Right lobe of liver (tissue), 6 donors: ENCODE measurements at regions not wholly inside any gene's neighbourhood (a gene's known extent, or its start where the extent isn't known, plus 50 kb on each side); places are given as distances from the start of the nearest gene placed in this dataset.
"Not testable (repeated sequence)": the region's sequence is repeated elsewhere in the genome, so short reads cannot be mapped to it uniquely, and the experiment has no call there.

Experiments
- ATAC-seq, 4 donors: fragments of 200-7000 bp; cut with Tn5 transposase; one replicate each; pipeline ENCODE4 v1.9.1; 2020; ENCODE audit warnings: mild to moderate bottlenecking in 4 of 4, moderate library complexity in 4 of 4
- DNase-seq, 3 donors: peaks; one replicate each; pipeline ENCODE4 v3.0.0-alpha.2; 2020
- H3K27ac ChIP-seq, 3 donors: fragments of 200-600 bp; one replicate each; pipeline ENCODE4 v1.8.0; 2022
- H3K27me3 ChIP-seq, 2 donors: fragments of 200-600 bp; one replicate each; pipeline ENCODE4 v1.8.0; 2022
- H3K36me3 ChIP-seq, 4 donors: fragments of 200-600 bp; sonication (generic) in 1 of 4; one replicate each; pipeline versions ENCODE4 v1.5.1 to v1.8.0; 2017 to 2022; ENCODE audit warnings: control low read depth in 1 of 4
- H3K4me1 ChIP-seq, 4 donors: fragments of 200-600 bp; sonication (generic) in 1 of 4; one replicate each; pipeline versions ENCODE4 v1.5.1 to v1.8.0; 2017 to 2022; ENCODE audit warnings: control low read depth in 1 of 4
- H3K4me3 ChIP-seq, 3 donors: fragments of 200-600 bp; one replicate each; pipeline ENCODE4 v1.8.0; 2022
- H3K9me3 ChIP-seq, 4 donors: fragments of 200-600 bp; sonication (generic) in 1 of 4; one replicate each; pipeline versions ENCODE4 v1.5.1 to v1.8.0; 2017 to 2022; ENCODE audit warnings: control low read depth in 1 of 4
- POLR2A ChIP-seq: fragments of 450-650 bp; IDR thresholded peaks from one replicate; pipeline ENCODE4 v1.6.1; 2017; ENCODE audit warnings: antibody characterized with exemption, mild to moderate bottlenecking
- WGBS: methylation state at CpG from one replicate; pipeline ENCODE4 v1.1.6; 2018; ENCODE audit warnings: low coverage, low lambda C conversion rate; ENCODE audit not compliant: insufficient coverage; ENCODE audit errors: missing lambda C conversion rate; 5-methylcytosine and 5-hydroxymethylcytosine counted together
- intact Hi-C, 2 donors: fragments of 100-400 bp; cut with DNase I; formaldehyde crosslinking; loops; one replicate each; pipeline versions ENCODE4 v1.11.2 to v1.14.1; 2022
- TF ChIP-seq, protein P1 (sequence below), 4 donors: fragments of 200-600 bp in 3 of 4; fragments of 450-650 bp in 1 of 4; IDR thresholded peaks; one replicate each; pipeline versions ENCODE4 v1.5.1 to v1.8.0; 2016 to 2022; ENCODE audit warnings: antibody characterized with exemption in 4 of 4, mild to moderate bottlenecking in 2 of 4
- donor health status: DM: no; HTN: yes; CAD: no.
- donor health status: DM: no; HTN: no; CAD: no.
- donor health status: DM: no; HTN: no; CAD: no.
- donor health status: DM: no; HTN: yes; CAD: no.
- donor health status: DM: no; HTN: yes; CAD: no.

DNA sequence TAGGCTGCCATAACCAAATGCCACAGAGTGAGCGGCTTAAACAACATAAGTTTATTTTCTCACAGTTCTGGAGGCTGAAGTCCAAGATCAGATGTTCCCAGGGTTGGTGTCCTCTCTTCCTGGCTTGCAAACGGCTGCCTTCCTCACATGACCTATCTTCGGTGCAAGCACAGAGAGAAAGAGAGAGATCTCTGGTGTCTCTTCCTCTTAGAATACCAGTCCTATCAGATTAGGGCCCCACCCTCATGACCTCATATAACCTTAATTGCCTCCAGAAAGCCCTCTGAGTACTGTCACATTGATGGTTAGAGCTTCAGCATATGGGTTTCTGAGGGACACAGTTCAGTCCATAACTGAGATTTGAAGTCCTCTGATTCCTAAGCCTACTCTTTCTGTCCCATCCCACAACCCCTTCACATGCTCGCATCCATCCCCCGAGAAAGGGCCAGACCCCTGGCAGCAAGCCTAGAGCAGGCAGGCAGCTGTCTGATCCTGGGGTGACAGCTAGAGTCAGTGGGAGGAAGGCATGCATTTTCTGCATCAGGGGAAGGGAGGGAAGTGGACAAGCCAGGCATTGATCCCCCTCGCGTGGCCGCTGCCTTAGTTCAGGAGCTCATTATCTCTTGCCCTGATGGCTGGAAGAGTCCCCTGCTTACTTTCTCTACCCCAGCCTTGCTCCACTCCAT lies 114.1 kb downstream of the FAR1 start:
- DNase-seq = no peak
- ATAC-seq = peak; percentile 20 to 63 (median 36)
- Histone ChIP-seq H3K27me3 (no peaks in the 10 kb centered on the region), H3K36me3 (no peaks in the 10 kb centered on the region), H3K4me3 (no peak overlapping the region), H3K9me3 (no peaks in the 10 kb centered on the region), H3K4me1 (no peaks in the 10 kb centered on the region), H3K27ac (no peak overlapping the region)
- TF ChIP-seq, protein P1, sequence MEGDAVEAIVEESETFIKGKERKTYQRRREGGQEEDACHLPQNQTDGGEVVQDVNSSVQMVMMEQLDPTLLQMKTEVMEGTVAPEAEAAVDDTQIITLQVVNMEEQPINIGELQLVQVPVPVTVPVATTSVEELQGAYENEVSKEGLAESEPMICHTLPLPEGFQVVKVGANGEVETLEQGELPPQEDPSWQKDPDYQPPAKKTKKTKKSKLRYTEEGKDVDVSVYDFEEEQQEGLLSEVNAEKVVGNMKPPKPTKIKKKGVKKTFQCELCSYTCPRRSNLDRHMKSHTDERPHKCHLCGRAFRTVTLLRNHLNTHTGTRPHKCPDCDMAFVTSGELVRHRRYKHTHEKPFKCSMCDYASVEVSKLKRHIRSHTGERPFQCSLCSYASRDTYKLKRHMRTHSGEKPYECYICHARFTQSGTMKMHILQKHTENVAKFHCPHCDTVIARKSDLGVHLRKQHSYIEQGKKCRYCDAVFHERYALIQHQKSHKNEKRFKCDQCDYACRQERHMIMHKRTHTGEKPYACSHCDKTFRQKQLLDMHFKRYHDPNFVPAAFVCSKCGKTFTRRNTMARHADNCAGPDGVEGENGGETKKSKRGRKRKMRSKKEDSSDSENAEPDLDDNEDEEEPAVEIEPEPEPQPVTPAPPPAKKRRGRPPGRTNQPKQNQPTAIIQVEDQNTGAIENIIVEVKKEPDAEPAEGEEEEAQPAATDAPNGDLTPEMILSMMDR (IDR thresholded peaks at IDR 0.05) = no peak
- no peak for TF ChIP-seq POLR2A
- 56% methylated on average over 4 of the region's 8 CpGs for WGBS
- intact Hi-C loops = no loop called here

- TF ChIP-seq POLR2A = no peak
- TF ChIP-seq, protein P1 (IDR thresholded peaks at IDR 0.05) = no peak
- H3K27ac ChIP-seq = no peak overlapping the region
- intact Hi-C loops = no loop called here
- H3K27me3 ChIP-seq = no peaks in the 10 kb centered on the region
- no peak for DNase-seq
- no peaks in the 10 kb centered on the region for H3K36me3 ChIP-seq
- WGBS = 38% methylated on average over 3 of the region's 3 CpGs
- H3K9me3 ChIP-seq = no peaks in the 10 kb centered on the region
- ATAC-seq = no peak
- H3K4me1 ChIP-seq = no peaks in the 10 kb centered on the region
- no peak overlapping the region for H3K4me3 ChIP-seq
Measured at GRCh38 chr11:13784441-13784840, 116.0 kb downstream of the FAR1 start.

DNA sequence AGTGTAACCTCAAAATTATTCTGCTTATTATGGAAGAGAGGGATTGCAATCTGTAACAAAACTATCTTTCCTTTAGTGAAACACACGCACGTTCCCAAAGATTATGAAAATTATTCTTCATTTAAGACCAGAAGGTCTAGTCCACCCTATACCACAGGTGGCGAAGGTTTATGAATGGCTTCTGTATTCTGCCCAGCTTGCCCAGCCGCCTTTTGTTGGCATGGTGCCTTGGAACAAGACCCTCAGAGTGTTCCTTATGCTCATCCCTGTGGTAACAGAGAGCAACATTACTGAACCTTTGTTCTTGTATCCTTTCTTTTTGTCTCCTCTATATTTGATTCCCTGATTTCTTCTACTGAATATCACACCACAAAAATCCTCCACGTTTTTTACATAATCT lies 116.4 kb downstream of the FAR1 start:
- no peaks in the 10 kb centered on the region for H3K27me3 ChIP-seq
- H3K4me1 ChIP-seq = no peaks in the 10 kb centered on the region
- DNase-seq (no peak), ATAC-seq (no peak)
- no peaks in the 10 kb centered on the region for H3K36me3 ChIP-seq
- WGBS = 57% methylated on average over 5 of the region's 5 CpGs
- TF ChIP-seq, protein P1 (IDR thresholded peaks at IDR 0.05) = no peak
- no peak for TF ChIP-seq POLR2A
- no peaks in the 10 kb centered on the region for H3K9me3 ChIP-seq
- intact Hi-C loops = no loop called here
- no peak overlapping the region for H3K4me3 ChIP-seq
- no peak overlapping the region for H3K27ac ChIP-seq

GRCh38 chr11:13786688-13787087 lies 118.2 kb downstream of the FAR1 start:
- no peak for DNase-seq
- H3K4me1 ChIP-seq = no peaks in the 10 kb centered on the region
- no peak overlapping the region for H3K4me3 ChIP-seq
- intact Hi-C loops = no loop called here
- 0% methylated on average over 1 of the region's 3 CpGs for WGBS
- H3K27me3 ChIP-seq = no peaks in the 10 kb centered on the region
- H3K27ac ChIP-seq = no peak overlapping the region
- no peaks in the 10 kb centered on the region for H3K9me3 ChIP-seq
- ATAC-seq = no peak
- TF ChIP-seq POLR2A = no peak
- TF ChIP-seq, protein P1 (IDR thresholded peaks at IDR 0.05) = no peak
- no peaks in the 10 kb centered on the region for H3K36me3 ChIP-seq

DNA sequence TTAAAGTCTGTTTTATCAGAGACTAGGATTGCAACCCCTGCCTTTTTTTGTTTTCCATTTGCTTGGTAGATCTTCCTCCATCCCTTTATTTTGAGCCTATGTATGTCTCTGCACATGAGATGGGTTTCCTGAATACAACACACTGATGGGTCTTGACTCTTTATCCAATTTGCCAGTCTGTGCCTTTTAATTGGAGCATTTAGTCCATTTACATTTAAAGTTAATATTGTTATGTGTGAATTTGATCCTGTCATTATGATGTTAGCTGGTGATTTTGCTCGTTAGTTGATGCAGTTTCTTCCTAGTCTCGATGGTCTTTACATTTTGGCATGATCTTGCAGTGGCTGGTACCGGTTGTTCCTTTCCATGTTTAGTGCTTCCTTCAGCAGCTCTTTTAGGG lies 129.1 kb downstream of the FAR1 start:
- H3K4me3 ChIP-seq, H3K4me1 ChIP-seq, H3K36me3 ChIP-seq, intact Hi-C loops, H3K27ac ChIP-seq, DNase-seq, H3K27me3 ChIP-seq, H3K9me3 ChIP-seq, ATAC-seq: not testable (repeated sequence)
- 52% methylated on average over 3 of the region's 3 CpGs for WGBS
